Erythroblast (primary cell): ENCODE measurements at regions not wholly inside any gene's neighbourhood (a gene's known extent, or its start where the extent isn't known, plus 50 kb on each side); places are given as distances from the start of the nearest gene placed in this dataset.

ENCODE experiments used
- GATA1 ChIP-seq: IDR thresholded peaks from 2 replicates; pipeline ENCODE4 v1.6.1; 2011; ENCODE audit warnings: low read depth, mild to moderate bottlenecking, control low read depth, low read length, moderate library complexity
- POLR2A ChIP-seq: IDR thresholded peaks from 2 replicates; pipeline ENCODE4 v1.6.1; 2011; ENCODE audit warnings: mild to moderate bottlenecking, low read length

GRCh38 chr6:63097222-63097621 lies 114.0 kb upstream of the FKBP1C start:
- TF ChIP-seq POLR2A (no peak), GATA1 (no peak)
